ENCODE measurements at regions not wholly inside any gene's neighbourhood (a gene's known extent, or its start where the extent isn't known, plus 50 kb on each side); places are given as distances from the start of the nearest gene placed in this dataset.

DNA sequence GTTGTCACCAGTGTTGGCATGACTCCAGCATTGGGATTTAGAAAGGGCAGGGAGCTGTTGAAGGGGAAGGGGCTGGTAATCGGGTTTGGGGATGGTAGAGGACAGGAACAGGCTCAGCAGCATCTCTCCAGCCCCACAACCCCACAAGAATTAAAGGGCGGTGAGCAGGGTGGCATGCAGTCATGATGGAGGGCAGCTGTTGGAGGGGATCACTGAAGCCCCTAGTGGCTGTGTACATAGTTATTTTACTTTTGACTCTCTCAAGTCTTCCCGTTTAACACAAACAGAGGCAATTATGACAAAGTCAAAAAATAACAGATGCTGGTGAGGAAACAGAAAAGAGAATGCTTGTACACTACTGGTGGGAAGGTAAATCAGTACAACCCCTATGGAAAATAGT is 213.8 kb downstream of the URB2 start:
- Histone ChIP-seq H3K4me1 (replicated peaks in 1 of 2) (peaks cover 6 to 23% of the 10 kb centered on the region in 2 donors), H3K27ac (no peak overlapping the region), H3K36me3 (replicated peaks in 1 of 2) (no peaks in the 10 kb centered on the region), H3K4me3 (no peak overlapping the region), H3K27me3 (no peaks in the 10 kb centered on the region), H3K9me3 (replicated peaks in 1 of 3) (no peaks in the 10 kb centered on the region)
- TF ChIP-seq POLR2A (IDR thresholded peaks at IDR 0.05), result no peak
- TF ChIP-seq, protein P1, sequence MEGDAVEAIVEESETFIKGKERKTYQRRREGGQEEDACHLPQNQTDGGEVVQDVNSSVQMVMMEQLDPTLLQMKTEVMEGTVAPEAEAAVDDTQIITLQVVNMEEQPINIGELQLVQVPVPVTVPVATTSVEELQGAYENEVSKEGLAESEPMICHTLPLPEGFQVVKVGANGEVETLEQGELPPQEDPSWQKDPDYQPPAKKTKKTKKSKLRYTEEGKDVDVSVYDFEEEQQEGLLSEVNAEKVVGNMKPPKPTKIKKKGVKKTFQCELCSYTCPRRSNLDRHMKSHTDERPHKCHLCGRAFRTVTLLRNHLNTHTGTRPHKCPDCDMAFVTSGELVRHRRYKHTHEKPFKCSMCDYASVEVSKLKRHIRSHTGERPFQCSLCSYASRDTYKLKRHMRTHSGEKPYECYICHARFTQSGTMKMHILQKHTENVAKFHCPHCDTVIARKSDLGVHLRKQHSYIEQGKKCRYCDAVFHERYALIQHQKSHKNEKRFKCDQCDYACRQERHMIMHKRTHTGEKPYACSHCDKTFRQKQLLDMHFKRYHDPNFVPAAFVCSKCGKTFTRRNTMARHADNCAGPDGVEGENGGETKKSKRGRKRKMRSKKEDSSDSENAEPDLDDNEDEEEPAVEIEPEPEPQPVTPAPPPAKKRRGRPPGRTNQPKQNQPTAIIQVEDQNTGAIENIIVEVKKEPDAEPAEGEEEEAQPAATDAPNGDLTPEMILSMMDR (IDR thresholded peaks at IDR 0.05), result no peak
- intact Hi-C loops (cut with DNase I), result no loop called here
- no peak for DNase-seq
- 61 to 80% (median 71%) methylated on average over 3 of the region's 3 CpGs for WGBS, 4 donors

DNA sequence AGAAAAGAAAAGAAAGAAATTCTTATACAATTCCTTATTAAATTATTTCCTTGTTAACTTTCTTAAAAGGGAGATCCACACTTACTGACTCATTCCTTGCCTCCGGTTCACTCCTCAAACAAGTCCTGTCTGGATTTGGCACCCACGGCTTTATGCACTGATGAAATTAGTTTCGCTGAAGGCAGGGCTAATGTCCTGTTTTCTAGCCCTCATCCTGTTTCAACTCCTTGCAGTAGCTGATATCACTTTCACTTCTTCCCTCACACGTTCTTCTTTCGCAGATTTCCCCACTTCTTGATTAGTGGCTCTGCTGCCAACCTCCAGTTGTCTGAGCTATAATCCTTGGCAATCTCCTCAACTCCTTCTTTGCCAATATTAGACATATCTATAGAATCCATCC is 215.2 kb downstream of the URB2 start:
- Histone ChIP-seq H3K9me3 (replicated peaks in 1 of 3) (no peaks in the 10 kb centered on the region), H3K4me3 (no peak overlapping the region), H3K36me3 (replicated peaks in 1 of 2) (no peaks in the 10 kb centered on the region), H3K4me1 (replicated peaks in 1 of 2) (peaks cover 6 to 24% of the 10 kb centered on the region in 2 donors), H3K27ac (no peak overlapping the region), H3K27me3 (no peaks in the 10 kb centered on the region)
- intact Hi-C loops (cut with DNase I), result no loop called here
- DNase-seq, result no peak
- 65 to 76% (median 70%) methylated on average over 5 of the region's 5 CpGs for WGBS, 4 donors
- no peak for TF ChIP-seq POLR2A (IDR thresholded peaks at IDR 0.05)
- TF ChIP-seq, protein P1 (IDR thresholded peaks at IDR 0.05), result no peak

DNA sequence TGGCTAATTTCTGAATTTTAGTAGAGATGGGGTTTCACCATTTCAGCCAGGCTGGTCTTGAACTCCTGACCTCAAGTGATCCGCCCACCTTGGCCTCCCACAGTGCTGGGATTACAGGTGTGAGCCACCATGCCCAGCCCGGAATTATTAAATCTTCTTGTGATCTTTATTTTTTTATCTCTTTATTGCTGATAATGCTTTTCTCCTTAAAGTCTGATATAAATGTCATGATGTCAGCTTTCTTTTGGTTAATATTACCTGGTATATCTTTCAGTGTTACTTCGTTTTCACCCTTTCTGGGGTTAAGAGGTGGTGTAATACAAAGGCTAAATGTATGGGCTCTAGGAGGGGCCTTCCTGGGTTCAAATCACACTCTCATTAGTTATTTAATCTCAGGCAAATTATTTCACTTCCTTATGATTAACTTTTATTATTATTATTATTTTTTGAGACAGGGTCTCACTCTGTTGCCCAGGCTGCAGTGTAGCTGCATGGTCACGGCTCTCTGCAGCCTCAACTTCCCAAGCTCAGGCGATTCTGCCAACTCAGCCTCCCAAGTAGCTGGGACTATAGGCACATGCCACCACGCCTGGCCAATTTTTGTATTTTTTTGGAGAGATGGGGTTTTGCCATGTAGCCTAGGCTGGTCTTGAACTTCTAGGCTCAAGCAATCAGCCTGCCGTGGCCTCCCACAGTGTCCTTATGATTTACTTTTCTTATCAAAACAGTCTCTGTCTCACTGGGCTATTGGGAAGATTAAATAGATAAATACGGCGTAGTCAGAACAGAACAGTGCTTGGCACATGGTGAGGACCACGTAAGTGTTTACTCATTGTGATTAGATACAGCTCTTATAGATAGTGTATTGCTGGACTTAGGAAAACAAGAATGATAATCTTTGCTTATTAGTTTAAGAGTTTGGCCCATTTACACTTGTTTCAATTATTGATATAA is 216.5 kb downstream of the URB2 start:
- no peaks in the 10 kb centered on the region for H3K36me3 ChIP-seq (replicated peaks in 1 of 2)
- H3K27ac ChIP-seq, result no peak overlapping the region
- TF ChIP-seq, protein P1 (IDR thresholded peaks at IDR 0.05), result no peak
- no peak for TF ChIP-seq POLR2A (IDR thresholded peaks at IDR 0.05)
- no peaks in the 10 kb centered on the region for H3K27me3 ChIP-seq
- DNase-seq, result peak in 3 of 7 donors; percentile 16 to 31 (median 31)
- 71 to 80% (median 74%) methylated on average over 10 of the region's 10 CpGs for WGBS, 4 donors
- H3K4me3 ChIP-seq, result no peak overlapping the region
- H3K9me3 ChIP-seq (replicated peaks in 1 of 3), result no peaks in the 10 kb centered on the region
- peaks cover 6 to 24% of the 10 kb centered on the region in 2 donors for H3K4me1 ChIP-seq (replicated peaks in 1 of 2)
- intact Hi-C loops (cut with DNase I), result no loop called here

DNA sequence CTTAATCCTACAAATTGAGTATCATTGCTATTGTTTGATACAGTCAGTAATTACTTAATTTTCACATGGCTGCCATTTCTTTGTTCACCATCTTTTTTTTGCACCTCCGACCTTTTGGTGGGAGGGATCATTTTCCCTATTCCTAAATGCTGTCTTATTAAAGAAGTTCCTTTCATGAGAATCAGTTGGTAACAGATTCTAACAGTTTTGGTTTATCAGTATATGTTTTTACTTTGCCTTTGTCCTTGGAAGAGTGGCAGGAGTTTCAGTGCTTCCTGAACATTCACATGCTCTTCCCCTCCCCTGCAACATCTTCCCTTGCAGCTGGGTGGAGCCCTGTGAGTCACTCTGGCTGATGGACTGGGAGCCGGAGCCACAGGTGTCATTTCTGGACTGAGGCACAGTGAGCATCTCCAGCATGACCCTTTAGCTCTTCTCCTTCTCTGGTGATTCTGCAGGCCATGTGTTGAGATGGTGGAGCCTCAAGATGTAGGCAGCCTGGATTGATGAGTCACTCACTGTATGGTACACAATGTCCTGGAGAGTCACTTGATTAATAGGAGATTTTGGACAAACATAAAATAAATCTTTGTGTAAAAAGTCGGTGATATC is 217.7 kb downstream of the URB2 start:
- no peak overlapping the region for H3K4me3 ChIP-seq
- intact Hi-C loops (cut with DNase I), result no loop called here
- TF ChIP-seq, protein P1 (IDR thresholded peaks at IDR 0.05), result peak in 4 of 6 experiments; percentile 19 to 38 (median 28)
- TF ChIP-seq POLR2A (IDR thresholded peaks at IDR 0.05), result no peak
- no peaks in the 10 kb centered on the region for H3K36me3 ChIP-seq (replicated peaks in 1 of 2)
- no peaks in the 10 kb centered on the region for H3K27me3 ChIP-seq
- H3K4me1 ChIP-seq (replicated peaks in 1 of 2), result peaks cover 6 to 24% of the 10 kb centered on the region in 2 donors
- H3K27ac ChIP-seq, result peak overlapping the region in 1 of 5 donors; percentile 31
- no peaks in the 10 kb centered on the region for H3K9me3 ChIP-seq (replicated peaks in 1 of 3)
- 46 to 62% (median 49%) methylated on average over 2 to 3 of the region's 3 CpGs for WGBS, 4 donors
- DNase-seq, result peak; percentile 33 to 70 (median 63)
